Peyer's patch (tissue), 4 donors: ENCODE measurements at regions not wholly inside any gene's neighbourhood (a gene's known extent, or its start where the extent isn't known, plus 50 kb on each side); places are given as distances from the start of the nearest gene placed in this dataset.

Experiments used
- DNase-seq, 3 donors: peaks; one replicate each; pipeline ENCODE4 v3.0.0-alpha.2; 2017 to 2019
- H3K27ac ChIP-seq, 4 donors: fragments of 200-600 bp; sonication (generic); one replicate each; pipeline ENCODE4 v1.5.1; 2016 to 2019
- H3K27me3 ChIP-seq, 2 donors: fragments of 200-600 bp; sonication (generic); one replicate each; pipeline ENCODE4 v1.5.1; 2019
- H3K36me3 ChIP-seq, 3 donors: fragments of 200-600 bp; sonication (generic); one replicate each; pipeline ENCODE4 v1.5.1; 2016 to 2019
- H3K4me1 ChIP-seq, 4 donors: fragments of 200-600 bp; sonication (generic); one replicate each; pipeline ENCODE4 v1.5.1; 2016 to 2019
- H3K4me3 ChIP-seq, 4 donors: fragments of 200-600 bp; sonication (generic); 1 replicate in 3 of 4; 2 replicates in 1 of 4; pipeline ENCODE4 v1.5.1; 2016 to 2019; ENCODE audit warnings: mild to moderate bottlenecking in 1 of 4
- H3K9me3 ChIP-seq, 4 donors: fragments of 200-600 bp; sonication (generic); one replicate each; pipeline ENCODE4 v1.5.1; 2016 to 2019; ENCODE audit warnings: mild to moderate bottlenecking in 1 of 4
- CTCF ChIP-seq, 6 experiments: fragments of 450-650 bp in 4 of 6; fragments of 200-600 bp in 2 of 6; sonication (generic) in 1 of 6; IDR thresholded peaks; one replicate each; pipeline ENCODE4 v1.5.1; 2017 to 2019; ENCODE audit warnings: antibody characterized with exemption in 6 of 6, mild to moderate bottlenecking in 3 of 6, moderate library complexity in 1 of 6
- POLR2A ChIP-seq, 2 donors: fragments of 450-650 bp; IDR thresholded peaks; one replicate each; pipeline ENCODE4 v1.5.1; 2017; ENCODE audit warnings: antibody characterized with exemption in 2 of 2, mild to moderate bottlenecking in 2 of 2, moderate library complexity in 2 of 2

DNA sequence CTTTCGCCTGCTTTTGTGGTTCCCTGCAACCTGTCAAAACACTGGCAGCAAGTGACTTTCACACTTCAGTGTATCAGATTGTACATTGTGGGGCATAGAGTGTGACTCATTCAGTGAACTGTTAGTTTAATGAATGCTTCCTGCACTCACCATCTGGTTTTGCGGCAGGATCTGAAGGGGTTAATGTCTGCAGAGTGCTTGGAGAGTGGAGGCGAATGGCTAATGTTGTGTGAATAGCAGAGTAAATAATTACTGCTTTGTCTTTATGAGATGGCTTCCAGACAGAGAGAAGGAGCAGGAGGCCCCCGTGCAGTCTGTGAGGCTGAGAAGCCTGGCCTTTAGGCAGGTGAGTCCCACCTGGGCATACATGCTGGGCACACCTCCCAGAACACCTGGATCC, 454.3 kb upstream of the KIRREL3 start:
- no peak for TF ChIP-seq POLR2A (IDR thresholded peaks at IDR 0.05)
- no peak for TF ChIP-seq CTCF (IDR thresholded peaks at IDR 0.05)
- no peaks in the 10 kb centered on the region for H3K27me3 ChIP-seq
- no peaks in the 10 kb centered on the region for H3K9me3 ChIP-seq
- no peaks in the 10 kb centered on the region for H3K4me1 ChIP-seq
- DNase-seq: no peak
- H3K27ac ChIP-seq: no peak overlapping the region
- no peak overlapping the region for H3K4me3 ChIP-seq
- H3K36me3 ChIP-seq: no peaks in the 10 kb centered on the region

GRCh38 chr11:127452533-127452932, 452.0 kb upstream of the KIRREL3 start:
- no peak overlapping the region for H3K27ac ChIP-seq
- H3K36me3 ChIP-seq: no peaks in the 10 kb centered on the region
- no peaks in the 10 kb centered on the region for H3K27me3 ChIP-seq
- no peaks in the 10 kb centered on the region for H3K9me3 ChIP-seq
- no peak for TF ChIP-seq POLR2A (IDR thresholded peaks at IDR 0.05)
- no peak for TF ChIP-seq CTCF (IDR thresholded peaks at IDR 0.05)
- no peak for DNase-seq
- H3K4me1 ChIP-seq: no peaks in the 10 kb centered on the region
- no peak overlapping the region for H3K4me3 ChIP-seq

GRCh38 chr11:127451861-127452260, 451.3 kb upstream of the KIRREL3 start:
- no peak for TF ChIP-seq POLR2A (IDR thresholded peaks at IDR 0.05)
- TF ChIP-seq CTCF (IDR thresholded peaks at IDR 0.05): no peak
- no peaks in the 10 kb centered on the region for H3K36me3 ChIP-seq
- no peaks in the 10 kb centered on the region for H3K9me3 ChIP-seq
- DNase-seq: no peak
- H3K27ac ChIP-seq: no peak overlapping the region
- H3K27me3 ChIP-seq: no peaks in the 10 kb centered on the region
- no peak overlapping the region for H3K4me3 ChIP-seq
- H3K4me1 ChIP-seq: no peaks in the 10 kb centered on the region

GRCh38 chr11:127448101-127448500, 447.5 kb upstream of the KIRREL3 start:
- TF ChIP-seq POLR2A (IDR thresholded peaks at IDR 0.05) (no peak), CTCF (IDR thresholded peaks at IDR 0.05) (no peak)
- no peaks in the 10 kb centered on the region for H3K4me1 ChIP-seq

GRCh38 chr11:127445476-127445875, 444.9 kb upstream of the KIRREL3 start:
- no peak for DNase-seq
- H3K4me3 ChIP-seq: no peak overlapping the region
- H3K27me3 ChIP-seq: no peaks in the 10 kb centered on the region
- H3K36me3 ChIP-seq: no peaks in the 10 kb centered on the region
- H3K9me3 ChIP-seq: no peaks in the 10 kb centered on the region
- no peaks in the 10 kb centered on the region for H3K4me1 ChIP-seq
- TF ChIP-seq POLR2A (IDR thresholded peaks at IDR 0.05) (no peak), CTCF (IDR thresholded peaks at IDR 0.05) (no peak)
- no peak overlapping the region for H3K27ac ChIP-seq

More at GRCh38 chr11:127448101-127448500, 447.5 kb upstream of the KIRREL3 start:
- no peak overlapping the region for H3K4me3 ChIP-seq
- H3K36me3 ChIP-seq: no peaks in the 10 kb centered on the region
- DNase-seq: no peak
- H3K27ac ChIP-seq: no peak overlapping the region
- H3K9me3 ChIP-seq: no peaks in the 10 kb centered on the region
- H3K27me3 ChIP-seq: no peaks in the 10 kb centered on the region

- no peaks in the 10 kb centered on the region for H3K27me3 ChIP-seq
- no peak for DNase-seq
- H3K4me1 ChIP-seq: no peaks in the 10 kb centered on the region
- no peaks in the 10 kb centered on the region for H3K9me3 ChIP-seq
- H3K36me3 ChIP-seq: no peaks in the 10 kb centered on the region
- H3K4me3 ChIP-seq: no peak overlapping the region
- no peak for TF ChIP-seq POLR2A (IDR thresholded peaks at IDR 0.05)
- TF ChIP-seq CTCF (IDR thresholded peaks at IDR 0.05): no peak
- no peak overlapping the region for H3K27ac ChIP-seq
Observed at GRCh38 chr11:127443297-127443696, 442.7 kb upstream of the KIRREL3 start.
